ENCODE measurements at regions not wholly inside any gene's neighbourhood (a gene's known extent, or its start where the extent isn't known, plus 50 kb on each side); places are given as distances from the start of the nearest gene placed in this dataset.
A peak's percentile ranks its signal among the peaks of the same experiment; 100 is the strongest.

GRCh38 chr9:16331527-16331926, 538.9 kb downstream of the BNC2 start:
- Histone ChIP-seq H3K27ac (peak overlapping the region; percentile 28 to 45), H3K9me3 (no peaks in the 10 kb centered on the region), H3K4me3 (no peak overlapping the region), H3K27me3 (no peaks in the 10 kb centered on the region), H3K4me1 (peaks cover 0 to 6% of the 10 kb centered on the region in 2 donors), H3K36me3 (no peaks in the 10 kb centered on the region)
- DNase-seq (ENCODE audit: low spot score): no peak
- TF ChIP-seq CTCF (IDR thresholded peaks at IDR 0.05): no peak

GRCh38 chr9:16333691-16334090, 536.8 kb downstream of the BNC2 start:
- Histone ChIP-seq H3K27ac (no peak overlapping the region), H3K36me3 (no peaks in the 10 kb centered on the region), H3K9me3 (no peaks in the 10 kb centered on the region), H3K4me1 (peaks cover 0 to 6% of the 10 kb centered on the region in 2 donors), H3K27me3 (no peaks in the 10 kb centered on the region), H3K4me3 (no peak overlapping the region)
- DNase-seq (ENCODE audit: low spot score): no peak
- no peak for TF ChIP-seq CTCF (IDR thresholded peaks at IDR 0.05)

GRCh38 chr9:16335788-16336580, 534.5 kb downstream of the BNC2 start:
- peak overlapping the region; percentile 35 to 40 for H3K27ac ChIP-seq
- no peaks in the 10 kb centered on the region for H3K27me3 ChIP-seq
- no peak for TF ChIP-seq CTCF (IDR thresholded peaks at IDR 0.05)
- H3K9me3 ChIP-seq: no peaks in the 10 kb centered on the region
- DNase-seq (ENCODE audit: low spot score): peak; percentile 94
- no peaks in the 10 kb centered on the region for H3K36me3 ChIP-seq
- H3K4me1 ChIP-seq: no peaks in the 10 kb centered on the region
- no peak overlapping the region for H3K4me3 ChIP-seq

- no peak for DNase-seq (ENCODE audit: low spot score)
- H3K4me3 ChIP-seq: no peak overlapping the region
- no peaks in the 10 kb centered on the region for H3K4me1 ChIP-seq
- no peak for TF ChIP-seq CTCF (IDR thresholded peaks at IDR 0.05)
- H3K9me3 ChIP-seq: no peaks in the 10 kb centered on the region
- no peaks in the 10 kb centered on the region for H3K36me3 ChIP-seq
- no peaks in the 10 kb centered on the region for H3K27me3 ChIP-seq
- no peak overlapping the region for H3K27ac ChIP-seq
Measured at GRCh38 chr9:16336833-16337232, 533.6 kb downstream of the BNC2 start.

- Histone ChIP-seq H3K9me3 (no peaks in the 10 kb centered on the region), H3K27ac (no peak overlapping the region), H3K4me1 (no peaks in the 10 kb centered on the region), H3K27me3 (no peaks in the 10 kb centered on the region), H3K4me3 (no peak overlapping the region), H3K36me3 (no peaks in the 10 kb centered on the region)
- no peak for TF ChIP-seq CTCF (IDR thresholded peaks at IDR 0.05)
- no peak for DNase-seq (ENCODE audit: low spot score)
Measured at GRCh38 chr9:16337322-16338029, 533.0 kb downstream of the BNC2 start.

All from right atrium auricular region (tissue), 2 donors.